WI38 (cell line): ENCODE measurements at regions not wholly inside any gene's neighbourhood (a gene's known extent, or its start where the extent isn't known, plus 50 kb on each side); places are given as distances from the start of the nearest gene placed in this dataset.
"Not testable (repeated sequence)": the region's sequence is repeated elsewhere in the genome, so short reads cannot be mapped to it uniquely, and the experiment has no call there.

Source experiments
- H3K4me3 ChIP-seq: 2 replicates; pipeline ENCODE4 v1.5.1; 2011; ENCODE audit warnings: low read depth, mild to moderate bottlenecking, control low read depth, low read length
- TF ChIP-seq, protein P1 (sequence below): IDR thresholded peaks from 2 replicates; pipeline ENCODE4 v1.5.1; 2012; ENCODE audit warnings: low read depth, mild to moderate bottlenecking, control low read depth, low read length

DNA sequence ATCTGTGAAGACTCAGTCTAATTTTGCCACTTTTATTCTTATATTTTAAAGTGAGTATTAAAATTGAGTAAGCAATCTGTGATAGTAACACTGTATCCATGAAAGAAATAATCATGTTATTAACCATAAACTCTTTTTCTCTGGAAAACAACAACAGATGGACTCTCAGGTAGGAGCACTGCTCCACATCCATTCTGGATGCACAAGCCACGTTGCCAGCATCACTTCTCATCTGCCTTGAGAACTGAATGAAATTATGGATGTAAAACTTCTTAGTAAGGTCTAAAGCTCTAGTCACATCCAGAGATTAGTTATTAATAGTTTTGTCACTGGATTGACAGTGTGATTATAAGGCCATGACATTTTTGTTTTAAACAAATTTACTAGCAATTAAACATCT is 489.1 kb upstream of the SYT1 start:
- H3K4me3 ChIP-seq = no peak overlapping the region
- TF ChIP-seq, protein P1, sequence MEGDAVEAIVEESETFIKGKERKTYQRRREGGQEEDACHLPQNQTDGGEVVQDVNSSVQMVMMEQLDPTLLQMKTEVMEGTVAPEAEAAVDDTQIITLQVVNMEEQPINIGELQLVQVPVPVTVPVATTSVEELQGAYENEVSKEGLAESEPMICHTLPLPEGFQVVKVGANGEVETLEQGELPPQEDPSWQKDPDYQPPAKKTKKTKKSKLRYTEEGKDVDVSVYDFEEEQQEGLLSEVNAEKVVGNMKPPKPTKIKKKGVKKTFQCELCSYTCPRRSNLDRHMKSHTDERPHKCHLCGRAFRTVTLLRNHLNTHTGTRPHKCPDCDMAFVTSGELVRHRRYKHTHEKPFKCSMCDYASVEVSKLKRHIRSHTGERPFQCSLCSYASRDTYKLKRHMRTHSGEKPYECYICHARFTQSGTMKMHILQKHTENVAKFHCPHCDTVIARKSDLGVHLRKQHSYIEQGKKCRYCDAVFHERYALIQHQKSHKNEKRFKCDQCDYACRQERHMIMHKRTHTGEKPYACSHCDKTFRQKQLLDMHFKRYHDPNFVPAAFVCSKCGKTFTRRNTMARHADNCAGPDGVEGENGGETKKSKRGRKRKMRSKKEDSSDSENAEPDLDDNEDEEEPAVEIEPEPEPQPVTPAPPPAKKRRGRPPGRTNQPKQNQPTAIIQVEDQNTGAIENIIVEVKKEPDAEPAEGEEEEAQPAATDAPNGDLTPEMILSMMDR = no peak

DNA sequence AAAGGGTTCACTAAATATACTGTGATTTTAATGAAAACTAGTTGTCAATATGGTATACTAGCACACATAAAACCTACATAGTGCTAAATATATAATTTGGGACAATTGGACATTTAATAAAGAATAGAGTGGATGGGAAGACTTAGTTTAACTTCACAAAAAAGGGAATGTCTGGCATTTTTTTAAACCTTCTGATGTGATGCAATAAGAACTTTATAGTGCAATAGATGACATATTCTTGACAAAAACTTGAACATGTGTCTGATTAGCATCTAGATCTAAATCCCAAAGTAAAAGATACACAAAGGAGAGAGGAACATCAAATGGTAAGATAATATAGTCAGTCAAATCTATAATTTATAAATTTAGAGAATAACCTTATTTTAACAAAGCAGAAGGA is 488.3 kb upstream of the SYT1 start:
- TF ChIP-seq, protein P1 = no peak

DNA sequence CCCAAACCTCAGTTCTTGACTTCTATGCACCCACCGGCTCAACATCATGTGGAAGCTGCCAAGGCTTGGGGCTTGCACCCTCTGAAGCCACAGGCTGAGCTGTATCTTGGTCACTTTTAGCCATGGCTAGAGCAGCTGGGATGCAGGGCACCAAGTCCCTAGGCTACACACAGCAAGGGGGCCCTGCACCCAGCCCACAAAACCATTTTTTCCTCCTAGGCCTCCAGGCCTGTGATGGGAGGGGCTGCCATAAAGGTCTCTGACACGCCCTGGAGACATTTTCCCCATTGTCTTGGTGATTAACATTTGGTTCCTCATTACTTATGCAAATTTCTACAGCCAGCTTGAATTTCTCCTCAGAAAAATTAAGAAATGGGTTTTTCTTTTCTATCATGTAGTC is 485.5 kb upstream of the SYT1 start:
- H3K4me3 ChIP-seq = not testable (repeated sequence)

More for the DNA sequence above, 488.3 kb upstream of the SYT1 start:
- H3K4me3 ChIP-seq = no peak overlapping the region

- no peak overlapping the region for H3K4me3 ChIP-seq
- TF ChIP-seq, protein P1 = no peak
Observed at GRCh38 chr12:78383414-78383813, 481.2 kb upstream of the SYT1 start.

GRCh38 chr12:78384541-78384940 is 480.0 kb upstream of the SYT1 start:
- TF ChIP-seq, protein P1 = no peak
- no peak overlapping the region for H3K4me3 ChIP-seq

DNA sequence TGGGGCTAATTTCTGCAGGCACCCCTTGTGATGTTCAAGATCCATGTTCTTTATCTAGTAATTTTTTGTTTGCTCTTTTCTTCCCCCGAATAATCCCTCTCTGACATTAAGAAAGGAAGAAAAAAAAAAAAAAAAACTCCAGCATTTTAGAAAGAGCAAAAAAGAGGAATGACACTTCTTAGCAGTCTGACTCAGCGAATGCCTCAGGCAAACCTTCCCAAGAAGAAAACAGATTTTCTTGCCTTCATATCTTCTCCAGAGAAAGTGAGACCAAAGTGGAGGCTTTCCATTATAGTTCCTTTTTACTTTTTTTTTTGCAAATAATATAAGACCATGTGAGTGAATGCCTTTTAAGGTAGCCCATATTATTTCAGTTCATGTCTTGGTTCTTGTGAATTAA is 479.0 kb upstream of the SYT1 start:
- TF ChIP-seq, protein P1 = no peak
- H3K4me3 ChIP-seq = no peak overlapping the region

DNA sequence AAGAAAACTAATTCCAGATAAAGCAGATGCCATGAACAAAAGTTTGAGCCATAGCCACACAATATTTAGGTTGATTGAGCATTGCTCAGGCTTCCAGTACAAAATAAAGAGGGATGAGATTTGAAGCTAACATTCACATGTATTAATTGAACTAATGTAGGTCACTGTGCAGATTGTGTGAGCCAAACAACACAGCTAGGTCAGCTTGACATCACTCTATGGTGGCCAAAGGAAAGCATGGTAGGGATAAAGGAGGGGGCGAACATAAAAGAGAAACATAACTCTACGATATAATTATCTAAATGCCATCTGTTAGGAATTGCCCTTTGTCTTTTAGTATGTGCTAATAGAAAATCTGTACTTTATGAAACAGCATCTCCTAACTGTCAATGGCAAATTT is 477.7 kb upstream of the SYT1 start:
- H3K4me3 ChIP-seq = no peak overlapping the region
- TF ChIP-seq, protein P1 = no peak

GRCh38 chr12:78387721-78388120 is 476.9 kb upstream of the SYT1 start:
- no peak overlapping the region for H3K4me3 ChIP-seq
- TF ChIP-seq, protein P1 = no peak
